Adrenal gland (tissue), 5 donors: ENCODE measurements at regions not wholly inside any gene's neighbourhood (a gene's known extent, or its start where the extent isn't known, plus 50 kb on each side); places are given as distances from the start of the nearest gene placed in this dataset.

Source experiments
- CTCF ChIP-seq, 6 experiments: fragments of 450-650 bp in 4 of 6; fragments of 200-600 bp in 2 of 6; sonication (generic) in 1 of 6; IDR thresholded peaks; 1 replicate in 5 of 6; 2 replicates in 1 of 6; pipeline versions ENCODE4 v1.5.1 to v1.8.0; 2016 to 2021; ENCODE audit warnings: antibody characterized with exemption in 6 of 6, mild to moderate bottlenecking in 2 of 6, moderate library complexity in 1 of 6
- POLR2A ChIP-seq, 2 donors: fragments of 450-650 bp; IDR thresholded peaks; one replicate each; pipeline ENCODE4 v1.6.1; 2017; ENCODE audit warnings: antibody characterized with exemption in 2 of 2, mild to moderate bottlenecking in 2 of 2, moderate library complexity in 1 of 2
- donor health status: DM: no; HTN: no; CAD: no.

- TF ChIP-seq CTCF (IDR thresholded peaks at IDR 0.05), result no peak
- no peak for TF ChIP-seq POLR2A (IDR thresholded peaks at IDR 0.05)
Measured at GRCh38 chr1:191641420-191642260, 516.6 kb upstream of the RGS18 start.
